Stimulated activated CD4-positive, alpha-beta T cell treated with anti-CD3 and anti-CD28 coated beads, Interleukin-2, amount 100 ng/mL, for 24 hours (primary cell): ENCODE measurements at regions not wholly inside any gene's neighbourhood (a gene's known extent, or its start where the extent isn't known, plus 50 kb on each side); places are given as distances from the start of the nearest gene placed in this dataset.

ENCODE experiments used
- DNase-seq, 2 donors: peaks; one replicate each; pipeline ENCODE4 v3.0.0-alpha.2; 2020

GRCh38 chr16:82404586-82405315 lies 222.0 kb upstream of the CDH13 start:
- DNase-seq: no peak

- no peak for DNase-seq
Observed at GRCh38 chr16:82402665-82403218, 224.0 kb upstream of the CDH13 start.

GRCh38 chr16:82400046-82400445 lies 226.7 kb upstream of the CDH13 start:
- no peak for DNase-seq

GRCh38 chr16:82396509-82396908 lies 226.5 kb upstream of the MPHOSPH6 start:
- DNase-seq: no peak

GRCh38 chr16:82395212-82395611 lies 225.2 kb upstream of the MPHOSPH6 start:
- no peak for DNase-seq

- no peak for DNase-seq
Observed at GRCh38 chr16:82391690-82392089, 221.7 kb upstream of the MPHOSPH6 start.

GRCh38 chr16:82389956-82390650 lies 220.1 kb upstream of the MPHOSPH6 start:
- no peak for DNase-seq

GRCh38 chr16:82386761-82387160 lies 216.7 kb upstream of the MPHOSPH6 start:
- DNase-seq: no peak

GRCh38 chr16:82384949-82385348 lies 214.9 kb upstream of the MPHOSPH6 start:
- no peak for DNase-seq

GRCh38 chr16:82384017-82384416 lies 214.0 kb upstream of the MPHOSPH6 start:
- DNase-seq: no peak

GRCh38 chr16:82382521-82382920 lies 212.5 kb upstream of the MPHOSPH6 start:
- no peak for DNase-seq

- no peak for DNase-seq
Observed at GRCh38 chr16:82379551-82379950, 209.5 kb upstream of the MPHOSPH6 start.

GRCh38 chr16:82373976-82374375 lies 204.0 kb upstream of the MPHOSPH6 start:
- no peak for DNase-seq

- DNase-seq: no peak
Observed at GRCh38 chr16:82370282-82370681, 200.3 kb upstream of the MPHOSPH6 start.

- DNase-seq: no peak
Observed at GRCh38 chr16:82368041-82368440, 198.0 kb upstream of the MPHOSPH6 start.

GRCh38 chr16:82366462-82366861 lies 196.4 kb upstream of the MPHOSPH6 start:
- DNase-seq: no peak

GRCh38 chr16:82364690-82365089 lies 194.7 kb upstream of the MPHOSPH6 start:
- DNase-seq: no peak

GRCh38 chr16:82363026-82363816 lies 193.2 kb upstream of the MPHOSPH6 start:
- no peak for DNase-seq

- no peak for DNase-seq
Observed at GRCh38 chr16:82361885-82362284, 191.9 kb upstream of the MPHOSPH6 start.

GRCh38 chr16:82360024-82360783 lies 190.2 kb upstream of the MPHOSPH6 start:
- no peak for DNase-seq

GRCh38 chr16:82358606-82359221 lies 188.7 kb upstream of the MPHOSPH6 start:
- DNase-seq: no peak

GRCh38 chr16:82358161-82358560 lies 188.1 kb upstream of the MPHOSPH6 start:
- DNase-seq: no peak
